ENCODE measurements at regions not wholly inside any gene's neighbourhood (a gene's known extent, or its start where the extent isn't known, plus 50 kb on each side); places are given as distances from the start of the nearest gene placed in this dataset.

DNA sequence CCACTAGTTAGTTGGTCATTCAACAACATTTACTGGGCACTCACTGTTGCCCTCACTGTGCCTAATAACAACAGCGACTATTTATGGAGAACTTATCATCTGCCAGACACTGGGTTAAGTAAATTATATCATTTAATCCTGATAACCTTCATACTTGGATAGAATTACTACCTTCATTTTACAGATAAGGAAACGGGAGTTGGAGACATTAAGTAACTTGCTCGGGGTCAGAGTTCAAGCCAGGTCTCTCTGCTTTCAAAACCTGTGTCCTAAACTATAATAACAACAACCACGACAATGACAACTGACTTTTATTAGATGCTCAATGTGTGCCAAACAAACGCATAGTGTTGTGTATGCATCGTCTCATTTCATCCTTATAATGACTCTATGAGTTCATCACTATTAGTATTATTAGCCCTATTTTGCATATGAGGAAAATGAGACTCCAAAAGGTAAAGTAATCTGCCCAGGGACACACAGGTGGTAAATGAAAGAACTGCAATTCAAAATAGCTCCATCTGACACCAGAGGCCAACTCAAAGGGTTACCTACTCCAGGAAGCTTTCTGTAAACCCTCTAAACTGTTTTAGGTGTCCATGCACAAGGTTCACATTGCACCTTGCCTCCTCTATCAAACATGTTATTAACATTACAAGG is 98.4 kb upstream of the ACSL4 start:
- Histone ChIP-seq H3K4me3 (no peak overlapping the region), H3K27ac (no peak overlapping the region), H3K36me3 (no peaks in the 10 kb centered on the region), H3K9me3 (no peaks in the 10 kb centered on the region), H3K4me1 (no peaks in the 10 kb centered on the region), H3K27me3 (peaks cover 0 to 39% of the 10 kb centered on the region in 2 donors)
- no peak for DNase-seq (ENCODE audit: low spot score in 2 of 2)
- intact Hi-C loops (cut with DNase I; ENCODE audit: low total_unique reads), result no loop called here
- TF ChIP-seq POLR2A (IDR thresholded peaks at IDR 0.05) (no peak), POLR2AphosphoS5 (IDR thresholded peaks at IDR 0.05) (no peak)
- TF ChIP-seq, protein P1, sequence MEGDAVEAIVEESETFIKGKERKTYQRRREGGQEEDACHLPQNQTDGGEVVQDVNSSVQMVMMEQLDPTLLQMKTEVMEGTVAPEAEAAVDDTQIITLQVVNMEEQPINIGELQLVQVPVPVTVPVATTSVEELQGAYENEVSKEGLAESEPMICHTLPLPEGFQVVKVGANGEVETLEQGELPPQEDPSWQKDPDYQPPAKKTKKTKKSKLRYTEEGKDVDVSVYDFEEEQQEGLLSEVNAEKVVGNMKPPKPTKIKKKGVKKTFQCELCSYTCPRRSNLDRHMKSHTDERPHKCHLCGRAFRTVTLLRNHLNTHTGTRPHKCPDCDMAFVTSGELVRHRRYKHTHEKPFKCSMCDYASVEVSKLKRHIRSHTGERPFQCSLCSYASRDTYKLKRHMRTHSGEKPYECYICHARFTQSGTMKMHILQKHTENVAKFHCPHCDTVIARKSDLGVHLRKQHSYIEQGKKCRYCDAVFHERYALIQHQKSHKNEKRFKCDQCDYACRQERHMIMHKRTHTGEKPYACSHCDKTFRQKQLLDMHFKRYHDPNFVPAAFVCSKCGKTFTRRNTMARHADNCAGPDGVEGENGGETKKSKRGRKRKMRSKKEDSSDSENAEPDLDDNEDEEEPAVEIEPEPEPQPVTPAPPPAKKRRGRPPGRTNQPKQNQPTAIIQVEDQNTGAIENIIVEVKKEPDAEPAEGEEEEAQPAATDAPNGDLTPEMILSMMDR (IDR thresholded peaks at IDR 0.05), result no peak

DNA sequence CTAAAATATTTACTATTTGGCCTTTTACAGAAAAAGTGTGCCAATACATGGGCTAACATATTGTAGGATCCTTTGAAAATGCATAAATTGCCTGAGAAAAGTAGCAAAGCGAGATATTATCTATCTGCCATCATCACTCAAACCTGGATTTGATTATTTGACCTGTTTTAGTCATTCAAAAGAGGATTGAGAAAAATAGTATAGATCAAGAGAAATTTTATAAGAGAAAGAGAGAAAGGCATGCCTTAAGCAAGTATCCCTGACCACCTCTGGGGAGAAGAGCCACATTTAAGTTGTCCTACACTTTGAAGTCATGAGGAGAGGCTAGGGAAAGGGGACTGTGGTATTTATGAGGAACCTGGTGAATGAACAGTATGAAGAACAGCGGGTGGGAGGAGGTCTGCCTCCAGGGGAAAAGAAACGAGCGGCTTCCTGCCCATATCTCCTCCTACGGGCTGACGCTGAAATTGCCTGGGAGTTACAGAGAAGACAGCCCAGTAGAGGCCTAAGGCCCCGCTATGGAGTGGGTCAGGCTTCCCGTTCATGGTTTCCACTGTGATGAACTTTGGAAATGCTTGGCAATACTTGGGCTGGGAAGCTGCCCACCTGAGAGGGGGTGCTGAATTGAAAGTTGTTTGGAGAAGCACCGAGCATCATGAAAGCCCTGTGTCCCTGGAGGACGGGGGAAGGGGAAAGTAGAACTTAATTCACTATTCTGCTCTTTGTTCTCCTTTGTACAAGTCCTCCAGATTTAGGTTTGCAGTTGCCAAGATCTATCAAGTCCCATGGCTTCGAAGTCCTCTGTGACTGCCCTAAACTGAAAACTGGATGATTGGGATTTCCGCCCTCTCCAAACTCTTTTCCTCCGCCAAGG is 106.9 kb upstream of the ACSL4 start:
- no peak for DNase-seq (ENCODE audit: low spot score in 2 of 2)
- H3K27ac ChIP-seq, result peak overlapping the region; percentile 68 to 87

DNA sequence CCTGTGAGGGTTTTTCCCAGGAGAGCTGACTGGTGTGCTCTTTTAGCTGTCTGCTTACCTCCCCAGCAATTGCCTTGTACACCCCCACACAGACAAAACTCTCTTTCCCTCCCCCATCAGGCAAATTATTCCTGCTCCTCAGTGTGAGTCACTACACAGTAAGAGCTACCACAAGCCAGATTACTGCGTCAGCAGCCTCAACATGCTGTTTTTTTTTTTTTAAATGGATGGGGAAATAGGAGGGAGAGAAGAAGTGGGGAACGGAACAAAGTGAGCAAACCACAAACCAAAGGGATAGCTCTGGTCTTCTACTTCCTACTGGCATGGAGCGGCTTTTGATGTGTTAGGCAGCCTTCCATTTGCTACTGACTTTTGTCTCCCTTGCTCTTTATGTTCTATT is 107.5 kb upstream of the ACSL4 start:
- Histone ChIP-seq H3K4me3 (no peak overlapping the region), H3K9me3 (no peaks in the 10 kb centered on the region), H3K27ac (peak overlapping the region; percentile 68 to 87), H3K27me3 (peaks cover 0 to 42% of the 10 kb centered on the region in 2 donors), H3K4me1 (no peaks in the 10 kb centered on the region), H3K36me3 (no peaks in the 10 kb centered on the region)
- TF ChIP-seq POLR2AphosphoS5 (IDR thresholded peaks at IDR 0.05) (no peak), POLR2A (IDR thresholded peaks at IDR 0.05) (no peak)
- DNase-seq (ENCODE audit: low spot score in 2 of 2), result peak in 1 of 2 donors; percentile 53
- intact Hi-C loops (cut with DNase I; ENCODE audit: low total_unique reads), result no loop called here

More for the DNA sequence above, 106.9 kb upstream of the ACSL4 start:
- intact Hi-C loops (cut with DNase I; ENCODE audit: low total_unique reads), result no loop called here
- TF ChIP-seq POLR2AphosphoS5 (IDR thresholded peaks at IDR 0.05) (no peak), POLR2A (IDR thresholded peaks at IDR 0.05) (no peak)
- TF ChIP-seq, protein P1 (IDR thresholded peaks at IDR 0.05), result no peak
- H3K27me3 ChIP-seq, result peaks cover 0 to 40% of the 10 kb centered on the region in 2 donors
- H3K4me3 ChIP-seq, result no peak overlapping the region
- H3K9me3 ChIP-seq, result no peaks in the 10 kb centered on the region
- H3K36me3 ChIP-seq, result no peaks in the 10 kb centered on the region
- H3K4me1 ChIP-seq, result no peaks in the 10 kb centered on the region

- intact Hi-C loops (cut with DNase I; ENCODE audit: low total_unique reads), result no loop called here
- Histone ChIP-seq H3K4me3 (no peak overlapping the region), H3K27ac (peak overlapping the region; percentile 60 to 68), H3K27me3 (peaks cover 0 to 44% of the 10 kb centered on the region in 2 donors), H3K9me3 (no peaks in the 10 kb centered on the region), H3K36me3 (no peaks in the 10 kb centered on the region), H3K4me1 (no peaks in the 10 kb centered on the region)
- no peak for TF ChIP-seq POLR2AphosphoS5 (IDR thresholded peaks at IDR 0.05)
- TF ChIP-seq POLR2A (IDR thresholded peaks at IDR 0.05), result no peak
- TF ChIP-seq, protein P1 (IDR thresholded peaks at IDR 0.05), result no peak
- DNase-seq (ENCODE audit: low spot score in 2 of 2), result no peak
Measured at GRCh38 chrX:109841257-109841656, 108.2 kb upstream of the ACSL4 start.

DNA sequence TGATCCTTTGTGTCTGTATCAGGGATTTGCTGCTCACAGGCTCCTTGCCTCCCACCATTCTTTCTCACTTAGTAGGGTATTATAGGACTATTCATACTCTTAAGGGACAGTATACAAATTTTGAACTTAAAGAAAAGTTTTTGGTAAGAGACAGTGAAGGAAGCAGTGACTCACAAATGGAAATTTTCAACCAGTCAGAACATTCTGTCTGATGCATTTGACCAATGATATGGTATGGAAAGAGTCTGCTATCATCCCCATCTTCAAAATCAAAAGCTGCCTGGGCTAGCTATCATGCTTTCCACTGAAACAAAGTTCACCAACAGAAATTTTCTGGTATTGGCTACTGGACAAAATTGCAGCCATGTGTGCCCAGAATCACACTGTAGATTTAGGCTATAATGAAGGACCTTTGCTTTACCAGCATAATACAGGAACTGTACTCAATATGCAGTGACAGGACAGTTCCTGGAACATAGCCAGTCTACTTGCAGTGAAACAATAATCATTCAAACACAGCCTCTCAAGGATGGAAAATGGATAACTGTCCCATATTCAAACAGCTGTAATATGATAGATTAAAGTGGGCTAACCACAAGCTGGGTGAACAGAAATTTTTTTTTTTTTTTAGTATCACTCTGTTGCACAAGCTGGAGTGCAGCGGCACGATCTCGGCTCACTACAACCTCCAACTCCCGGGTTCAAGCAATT is 109.0 kb upstream of the ACSL4 start:
- Histone ChIP-seq H3K27me3 (peaks cover 0 to 43% of the 10 kb centered on the region in 2 donors), H3K4me3 (no peak overlapping the region), H3K36me3 (no peaks in the 10 kb centered on the region), H3K27ac (peak overlapping the region in 1 of 2 donors; percentile 68), H3K4me1 (no peaks in the 10 kb centered on the region), H3K9me3 (no peaks in the 10 kb centered on the region)
- DNase-seq (ENCODE audit: low spot score in 2 of 2), result no peak
- intact Hi-C loops (cut with DNase I; ENCODE audit: low total_unique reads), result no loop called here
- no peak for TF ChIP-seq POLR2A (IDR thresholded peaks at IDR 0.05)
- TF ChIP-seq, protein P1 (IDR thresholded peaks at IDR 0.05), result no peak
- TF ChIP-seq POLR2AphosphoS5 (IDR thresholded peaks at IDR 0.05), result no peak
